ENCODE measurements at regions not wholly inside any gene's neighbourhood (a gene's known extent, or its start where the extent isn't known, plus 50 kb on each side); places are given as distances from the start of the nearest gene placed in this dataset.

DNA sequence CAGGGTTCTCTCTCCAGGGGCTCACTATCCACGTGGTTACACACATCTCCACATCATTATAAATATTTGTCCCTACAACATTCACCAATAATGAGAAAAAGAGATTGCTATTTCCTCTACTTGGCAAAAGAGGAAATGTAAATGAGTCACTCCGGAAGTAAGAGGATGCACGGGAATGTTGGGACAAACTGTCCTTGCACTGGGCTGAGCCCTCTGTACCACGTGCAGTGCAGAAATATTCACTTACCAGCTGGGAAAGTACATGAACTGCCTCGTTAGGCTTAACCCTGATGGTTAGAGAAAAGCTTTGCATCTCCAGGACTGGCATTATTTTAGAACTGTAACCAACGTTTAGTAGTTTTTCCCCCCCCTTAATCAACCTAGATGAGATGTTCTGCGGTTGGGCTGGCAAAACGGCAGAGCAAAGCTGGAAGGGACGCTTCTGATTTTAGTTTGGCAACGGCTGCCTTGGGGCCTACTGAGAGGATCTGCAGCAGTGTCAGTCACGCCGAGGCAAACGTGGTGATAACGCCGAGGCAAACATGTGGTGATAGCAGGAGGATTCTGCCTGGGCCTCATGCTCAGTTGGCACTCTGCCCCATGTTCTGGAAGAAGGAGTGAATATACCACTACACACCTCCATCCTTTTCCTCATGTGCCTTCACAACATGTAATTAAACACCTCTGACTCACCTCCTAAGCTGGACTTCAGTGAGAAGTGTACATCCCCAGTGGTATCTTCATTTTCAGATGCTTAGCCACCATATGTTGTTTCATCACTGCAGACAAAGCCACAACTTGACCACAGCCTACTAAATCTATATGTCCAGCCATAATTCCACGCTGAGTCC is 661.4 kb upstream of the KLF4 start:
- peak; percentile 23 for DNase-seq (ENCODE audit: low spot score)

DNA sequence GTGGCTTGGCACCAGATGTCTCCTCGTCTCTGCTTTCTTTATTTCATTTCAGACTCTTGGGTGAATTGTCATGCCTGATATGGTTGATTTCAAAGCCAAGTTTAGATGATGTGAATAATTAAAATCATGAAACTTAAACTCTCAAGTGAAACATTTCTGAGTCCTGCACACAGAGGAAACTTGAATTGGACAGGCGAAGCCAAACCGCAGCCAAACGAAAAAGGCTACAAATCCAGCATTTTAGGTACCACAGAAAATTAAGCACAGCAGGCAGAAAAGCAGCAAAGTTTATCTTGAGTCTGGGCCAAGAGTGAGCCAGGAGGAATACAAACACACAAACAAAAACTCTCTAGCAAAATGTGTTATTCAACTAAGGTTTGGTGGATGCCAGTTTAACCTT is 659.8 kb upstream of the KLF4 start:
- DNase-seq (ENCODE audit: low spot score), result no peak

DNA sequence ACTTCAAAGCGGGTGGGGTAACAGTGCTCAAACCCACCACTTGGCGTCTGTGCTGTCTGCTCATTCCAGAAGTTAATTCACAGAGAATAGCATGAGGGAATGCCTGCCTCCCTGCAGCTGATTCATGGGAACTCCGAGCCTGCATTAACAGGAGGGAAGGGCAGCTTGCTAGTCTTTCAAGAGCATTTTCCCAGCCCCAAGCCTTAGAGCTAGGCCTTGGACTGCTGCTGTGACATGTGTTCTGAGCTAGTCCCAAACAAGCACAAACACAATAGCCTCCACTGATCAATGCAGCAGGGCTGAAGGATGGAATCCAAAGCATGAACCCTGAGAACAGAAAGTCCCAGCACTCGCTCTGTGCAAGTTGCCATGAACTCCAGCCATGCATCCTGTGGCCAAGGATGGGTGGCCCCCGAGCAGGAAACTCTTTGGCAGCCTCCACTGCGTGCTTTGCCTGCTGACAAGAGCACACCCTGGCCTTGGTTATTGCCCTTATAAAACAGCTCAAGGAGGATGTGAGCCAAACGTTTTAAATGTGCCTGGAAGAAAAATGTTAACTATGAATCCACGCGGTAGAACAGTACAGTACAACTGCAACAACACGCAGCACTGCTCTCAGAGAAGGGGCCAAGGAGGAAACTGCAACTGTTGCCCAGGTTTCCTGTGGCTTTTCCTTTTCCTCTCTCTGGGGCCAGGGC is 653.1 kb upstream of the KLF4 start:
- DNase-seq (ENCODE audit: low spot score), result peak; percentile 76

DNA sequence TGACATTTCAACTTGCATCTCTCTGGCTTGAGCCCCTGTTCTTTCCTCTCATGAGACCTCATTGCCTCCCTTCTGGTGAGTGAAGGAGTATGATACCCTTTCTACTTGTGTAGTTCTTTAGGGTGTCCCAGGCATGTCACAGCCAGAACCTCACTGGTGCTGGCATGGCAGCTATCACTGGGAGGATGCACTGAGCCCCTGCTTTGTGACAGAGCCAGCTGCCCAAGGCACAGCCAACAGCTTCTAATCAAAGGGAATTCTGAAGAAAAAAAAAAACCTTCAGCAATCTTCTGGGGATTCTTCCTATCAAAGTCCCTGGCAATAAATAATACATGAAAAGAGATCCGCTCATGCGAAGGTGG is 652.6 kb upstream of the KLF4 start:
- DNase-seq (ENCODE audit: low spot score), result no peak

DNA sequence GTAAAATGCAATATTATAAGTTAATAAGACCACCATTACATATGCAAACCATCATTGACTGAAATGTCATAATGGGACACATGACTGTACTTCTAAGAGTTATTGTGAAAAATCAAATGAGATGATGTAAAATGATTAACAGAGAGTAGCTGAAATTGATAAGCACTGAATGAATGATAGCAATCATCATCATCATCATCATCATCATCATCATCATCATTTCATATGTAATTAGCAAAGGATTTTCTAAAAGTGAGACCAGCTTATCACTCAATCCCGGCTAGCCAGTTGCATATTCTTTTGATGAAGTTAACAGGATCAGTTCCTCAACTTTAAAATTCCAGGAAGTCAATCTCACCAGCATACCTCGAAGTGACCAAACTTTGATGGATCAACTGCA is 650.3 kb upstream of the KLF4 start:
- no peak for DNase-seq (ENCODE audit: low spot score)

DNA sequence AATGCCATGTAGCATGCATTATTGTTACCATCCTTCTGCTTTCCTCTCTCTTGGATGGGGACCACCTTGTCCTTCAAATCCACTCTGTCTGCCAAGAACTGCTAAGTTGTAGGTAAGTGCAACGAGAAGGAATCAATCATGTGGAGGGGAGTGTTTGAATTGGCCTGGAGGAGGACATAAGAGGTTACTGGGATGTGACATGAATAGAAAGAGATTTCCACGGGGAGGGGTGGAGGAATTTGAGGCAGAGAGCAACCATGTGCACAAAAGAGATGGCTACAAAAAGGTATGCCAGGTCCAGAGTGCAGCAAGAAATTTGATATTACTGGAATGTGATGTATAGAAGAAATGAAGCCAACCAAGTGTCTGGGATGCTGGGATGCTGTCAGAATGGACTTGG is 648.9 kb upstream of the KLF4 start:
- DNase-seq (ENCODE audit: low spot score), result no peak

DNA sequence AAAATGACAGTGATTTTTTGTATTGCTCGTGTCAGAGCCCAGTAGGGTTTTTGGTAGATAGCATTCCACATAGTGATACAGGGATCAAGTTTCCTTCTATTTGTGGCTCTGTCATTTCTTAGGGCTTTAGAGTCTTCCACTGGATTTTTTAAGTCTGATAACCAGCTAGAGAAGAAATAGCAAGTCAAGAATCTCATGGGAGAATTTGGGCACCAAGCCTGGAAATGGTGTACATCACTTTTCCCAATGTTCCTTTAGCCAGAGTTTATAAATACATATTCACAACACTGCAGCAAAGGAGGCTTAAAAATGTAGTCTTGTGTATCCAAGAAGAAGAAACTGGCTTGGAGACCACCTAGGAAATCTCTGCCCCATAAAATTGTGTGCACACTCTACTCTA is 647.1 kb upstream of the KLF4 start:
- DNase-seq (ENCODE audit: low spot score), result no peak

DNA sequence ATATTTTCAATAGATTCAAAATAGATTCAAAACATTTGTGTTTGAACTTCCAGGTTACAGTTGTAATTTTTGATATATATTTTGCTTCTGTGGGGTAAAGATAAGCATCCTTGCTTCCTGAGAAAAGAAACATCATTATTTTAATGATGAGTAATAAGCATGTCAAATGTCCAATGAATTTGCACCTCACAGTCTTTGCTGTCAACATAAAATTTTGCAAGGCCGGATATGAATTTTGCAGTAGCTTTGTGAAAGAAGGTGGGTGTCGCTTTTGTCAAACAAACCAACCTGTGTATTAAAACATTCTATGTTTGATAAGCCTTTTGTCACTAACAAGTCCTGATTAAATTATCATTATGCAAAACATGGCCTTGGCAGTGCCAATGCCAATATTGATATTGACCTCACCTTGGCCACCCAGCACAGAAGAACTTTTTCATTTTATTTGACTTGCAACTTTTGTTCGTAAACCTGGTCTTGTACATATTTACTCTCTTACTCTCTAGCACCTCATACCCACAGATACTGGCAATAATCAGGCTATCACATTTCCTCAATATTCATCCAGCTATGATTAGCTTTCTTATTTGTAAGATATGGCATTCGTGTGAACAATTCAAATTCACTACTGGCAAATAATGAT is 645.0 kb upstream of the KLF4 start:
- no peak for DNase-seq (ENCODE audit: low spot score)

DNA sequence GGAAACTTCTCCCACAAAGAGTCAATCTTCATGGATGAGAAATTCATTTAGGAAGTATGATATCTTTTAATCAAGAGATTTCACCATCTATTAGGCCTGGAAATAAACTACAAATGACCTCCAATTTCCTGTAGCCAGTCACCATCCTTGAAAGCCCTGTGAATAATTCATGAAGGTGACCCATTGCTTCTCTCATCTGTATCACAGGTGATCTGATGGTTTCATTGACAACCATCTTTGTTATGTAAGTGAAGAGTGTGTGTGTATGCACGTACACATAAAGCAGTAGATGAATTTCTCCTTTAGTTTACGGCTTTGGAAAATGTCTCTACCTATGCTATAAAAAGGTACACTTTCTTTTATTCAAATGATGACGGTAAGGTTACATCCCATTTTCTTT is 644.1 kb upstream of the KLF4 start:
- no peak for DNase-seq (ENCODE audit: low spot score)

DNA sequence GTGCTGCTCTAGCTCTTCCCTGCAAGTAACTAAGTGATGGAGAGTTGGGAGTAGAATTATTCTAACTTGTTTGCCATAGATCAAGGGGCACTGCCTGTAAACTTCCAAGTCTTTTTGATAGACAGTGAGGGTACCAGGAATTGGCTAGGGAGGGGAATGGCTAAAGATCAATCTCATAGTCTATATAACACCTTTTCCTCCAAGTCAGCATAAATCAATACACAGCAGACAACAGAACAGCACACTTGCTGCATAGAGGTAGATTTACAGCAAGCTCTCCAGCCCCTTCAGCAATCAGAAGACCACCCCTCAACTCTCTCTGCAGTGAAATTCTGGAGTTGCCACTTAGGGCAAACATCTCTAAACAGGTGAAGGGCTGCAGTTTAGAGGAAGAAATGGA is 643.5 kb upstream of the KLF4 start:
- no peak for DNase-seq (ENCODE audit: low spot score)

DNA sequence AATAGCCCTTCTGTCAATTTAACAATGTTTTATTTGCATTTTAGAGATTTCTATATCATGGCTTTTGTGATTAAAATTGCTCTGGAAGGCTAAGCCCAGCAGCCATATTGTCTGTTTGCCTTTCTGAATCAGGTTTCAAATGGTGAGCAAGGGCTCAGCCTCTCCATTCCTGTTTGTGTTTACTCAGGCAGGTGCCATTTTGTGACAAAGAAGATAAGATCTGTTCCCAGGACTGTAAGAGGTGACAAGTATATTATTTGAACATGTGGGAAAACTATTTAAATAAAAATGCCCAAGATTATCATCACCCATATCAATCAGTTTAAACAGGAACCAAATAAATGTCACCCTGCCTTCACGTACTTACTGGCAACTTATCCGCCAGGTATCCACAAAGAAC is 641.3 kb upstream of the KLF4 start:
- DNase-seq (ENCODE audit: low spot score), result no peak

DNA sequence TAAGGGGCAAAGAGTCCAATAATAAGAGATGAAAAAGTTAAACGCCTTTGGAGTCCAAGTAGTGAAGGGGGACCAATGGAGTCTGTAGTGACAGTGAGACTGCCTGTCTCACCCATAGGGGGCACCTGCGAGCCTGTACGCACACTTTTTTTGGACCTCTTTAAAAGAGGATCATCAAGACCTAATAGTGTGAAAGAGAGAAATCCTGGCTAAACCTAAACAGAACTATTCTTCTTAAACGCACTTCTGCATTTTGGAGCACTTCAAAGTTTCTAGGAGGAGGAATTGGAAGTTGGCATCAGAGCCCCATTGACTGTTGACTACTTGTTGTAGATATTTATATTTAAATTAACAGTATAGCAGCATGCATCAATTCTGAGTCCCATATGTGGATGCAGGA is 636.1 kb upstream of the KLF4 start:
- no peak for DNase-seq (ENCODE audit: low spot score)

DNA sequence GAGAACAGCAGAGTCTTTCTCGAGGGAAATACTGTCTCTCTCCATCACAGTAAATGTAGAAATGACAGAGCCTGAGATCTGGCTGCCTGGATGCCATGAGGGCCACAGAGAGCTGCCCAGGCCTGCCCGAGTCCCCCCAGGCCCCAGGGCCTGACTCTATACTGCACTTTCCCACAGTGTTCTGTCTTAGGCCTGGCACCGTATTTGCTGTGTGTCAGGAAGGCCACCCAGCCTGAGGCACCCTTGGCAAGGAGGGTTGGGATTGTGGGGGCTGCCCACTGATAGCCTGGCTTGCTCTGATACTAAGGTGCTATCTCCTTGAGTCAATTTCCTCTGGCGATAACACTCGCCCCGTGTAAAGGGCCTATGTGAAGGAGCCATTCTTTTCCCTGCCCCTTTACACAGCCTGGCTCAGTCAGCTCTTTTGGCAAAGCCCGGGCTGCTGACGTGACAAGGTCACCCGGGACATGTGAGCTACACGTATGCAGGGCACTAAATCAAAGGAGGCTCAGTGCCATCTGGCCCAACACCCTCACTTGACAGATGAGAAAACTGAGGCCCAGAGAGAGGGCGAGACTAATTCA is 630.1 kb upstream of the KLF4 start:
- DNase-seq (ENCODE audit: low spot score), result no peak

DNA sequence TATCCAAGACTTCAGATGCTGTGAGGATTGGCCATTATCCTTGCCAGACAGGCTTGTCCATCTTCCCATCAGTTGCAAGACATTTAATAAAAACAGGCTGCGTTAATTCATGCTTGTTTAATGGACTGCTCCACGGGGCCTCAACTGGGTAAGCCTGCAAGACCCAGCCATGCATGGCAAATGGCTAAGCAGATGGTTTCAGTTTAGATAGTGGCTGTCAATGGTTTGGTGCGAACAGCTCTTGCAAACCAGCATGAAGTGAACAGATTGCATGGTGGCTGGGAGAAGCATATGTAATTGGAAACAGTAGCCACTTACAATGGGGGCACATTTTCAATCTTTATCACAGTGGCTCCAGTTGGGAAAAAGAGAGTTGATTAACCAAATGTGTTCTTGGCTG is 628.2 kb upstream of the KLF4 start:
- no peak for DNase-seq (ENCODE audit: low spot score)

DNA sequence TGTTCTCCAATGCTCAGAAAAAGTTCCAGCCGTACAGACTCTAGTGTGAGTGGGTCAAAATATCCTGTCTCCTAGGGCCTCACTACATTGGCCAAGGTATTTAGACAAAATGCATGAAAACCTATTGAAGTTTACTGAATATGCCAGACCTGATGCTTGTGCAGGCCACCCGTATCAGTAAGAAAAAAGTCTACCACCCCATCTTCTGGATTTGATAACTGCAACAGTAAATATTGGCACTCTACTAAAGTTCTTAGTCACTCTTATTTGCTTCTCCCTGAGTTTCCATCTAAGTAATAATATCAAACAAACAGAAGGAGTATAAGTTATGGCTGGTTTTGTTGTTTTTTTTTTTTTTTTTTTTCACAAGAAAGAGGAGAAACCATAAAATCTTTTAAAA is 627.7 kb upstream of the KLF4 start:
- no peak for DNase-seq (ENCODE audit: low spot score)

DNA sequence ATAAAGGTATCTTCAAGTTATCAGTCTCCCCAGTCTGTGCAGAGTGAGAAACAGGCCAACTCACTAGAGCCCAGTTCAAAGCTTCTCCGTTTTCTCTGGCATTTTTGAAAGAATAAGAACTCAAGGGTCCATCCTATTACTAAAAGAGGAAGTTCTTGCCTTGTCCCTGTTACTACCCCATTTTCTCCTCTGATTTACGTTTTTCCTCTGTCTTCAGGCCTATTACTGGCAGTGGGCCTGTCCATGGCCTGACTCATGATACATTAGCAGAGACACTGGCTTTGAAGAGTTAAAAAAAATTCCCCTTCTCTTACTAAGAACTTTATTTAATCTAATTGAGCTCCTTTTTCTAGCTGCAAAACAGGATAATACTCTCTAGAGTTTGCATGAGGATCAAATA is 624.0 kb upstream of the KLF4 start:
- DNase-seq (ENCODE audit: low spot score), result no peak

DNA sequence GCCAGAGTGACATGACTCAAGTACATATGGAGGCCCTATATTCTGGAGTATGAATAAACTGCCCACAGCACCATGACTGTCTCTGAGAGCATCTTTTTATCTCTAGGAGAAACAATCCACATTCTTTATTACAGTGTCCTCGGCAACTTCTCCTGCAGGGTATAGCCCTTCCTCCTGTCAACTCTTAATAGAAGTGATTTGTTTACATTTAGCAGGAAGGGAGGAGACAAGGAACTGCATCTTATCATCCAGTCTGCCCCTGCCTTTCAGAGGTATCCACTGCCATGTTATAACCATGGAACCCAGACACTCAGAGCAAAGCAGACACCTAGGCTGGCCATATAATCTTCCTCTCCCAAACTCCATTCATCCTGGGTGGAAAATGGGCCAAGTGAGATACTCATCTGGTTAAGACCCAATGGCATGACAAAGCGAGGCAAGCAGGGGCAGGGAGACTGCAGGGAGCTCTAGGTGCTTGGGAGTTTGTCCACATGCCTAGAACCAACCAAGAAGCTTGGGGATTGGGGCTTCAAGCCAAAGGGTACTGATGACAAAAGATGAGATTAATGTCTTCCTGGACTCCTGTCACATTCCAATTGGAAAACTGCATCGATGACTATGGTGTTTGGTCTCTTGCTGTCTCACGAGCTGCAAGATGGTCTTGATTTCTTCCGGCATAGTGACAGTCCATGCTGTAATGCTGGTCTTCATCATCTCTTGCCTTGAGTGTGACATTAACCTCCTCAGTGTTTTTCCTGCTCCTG is 620.5 kb upstream of the KLF4 start:
- DNase-seq (ENCODE audit: low spot score), result no peak

DNA sequence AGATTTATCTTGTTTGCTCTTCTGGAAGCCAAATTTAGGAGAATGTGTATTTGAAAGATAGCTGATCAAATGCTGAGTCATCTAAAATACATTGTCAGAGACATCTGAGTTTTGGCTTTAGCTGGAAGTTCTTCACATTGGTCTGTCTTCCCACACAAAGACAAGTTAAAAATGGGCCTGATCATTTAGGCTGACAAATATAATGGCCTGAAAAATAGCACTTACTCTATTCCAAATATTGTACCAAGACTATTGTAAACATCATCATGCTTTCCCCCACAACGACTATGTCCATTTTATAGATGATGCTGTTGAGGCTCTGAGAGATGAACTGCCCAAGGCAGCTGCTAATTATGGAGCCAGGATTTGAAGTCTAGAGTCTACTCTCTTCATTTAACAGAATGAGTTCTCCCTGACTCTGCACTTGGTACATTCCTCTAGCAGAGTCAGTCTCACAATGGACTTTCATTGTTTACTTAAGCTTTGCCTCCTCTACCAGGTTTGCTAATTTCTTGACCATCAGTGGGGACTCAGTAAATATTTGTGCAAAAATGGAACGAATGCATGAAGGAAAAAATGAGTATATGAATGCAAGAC is 619.4 kb upstream of the KLF4 start:
- peak; percentile 43 for DNase-seq (ENCODE audit: low spot score)

DNA sequence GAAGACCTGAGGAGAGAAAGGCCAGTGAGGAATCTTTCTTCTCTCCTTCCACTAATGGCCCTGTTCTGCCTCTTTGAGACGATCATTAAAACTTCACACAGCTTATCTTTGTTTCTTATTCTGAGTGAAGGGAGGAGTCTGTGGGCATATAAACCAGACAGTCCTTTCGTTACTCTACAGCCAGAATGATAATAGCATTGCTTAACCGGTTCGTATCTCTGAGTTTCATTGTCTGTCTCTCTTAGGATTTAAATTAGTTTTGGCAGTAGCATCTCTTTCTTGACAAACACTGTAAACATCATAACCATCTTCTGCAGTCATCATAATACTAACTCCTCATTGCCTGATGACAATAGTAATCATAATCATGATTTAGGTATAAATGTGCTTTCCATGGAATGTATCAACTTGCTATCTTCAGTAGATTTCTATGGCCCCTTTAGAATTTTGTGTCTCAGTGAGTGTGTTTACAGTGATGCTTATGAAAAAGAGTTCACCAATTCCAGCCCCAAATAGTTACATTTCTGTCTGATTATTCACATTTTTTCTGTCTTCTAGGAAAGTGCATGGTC is 618.8 kb upstream of the KLF4 start:
- DNase-seq (ENCODE audit: low spot score), result no peak

DNA sequence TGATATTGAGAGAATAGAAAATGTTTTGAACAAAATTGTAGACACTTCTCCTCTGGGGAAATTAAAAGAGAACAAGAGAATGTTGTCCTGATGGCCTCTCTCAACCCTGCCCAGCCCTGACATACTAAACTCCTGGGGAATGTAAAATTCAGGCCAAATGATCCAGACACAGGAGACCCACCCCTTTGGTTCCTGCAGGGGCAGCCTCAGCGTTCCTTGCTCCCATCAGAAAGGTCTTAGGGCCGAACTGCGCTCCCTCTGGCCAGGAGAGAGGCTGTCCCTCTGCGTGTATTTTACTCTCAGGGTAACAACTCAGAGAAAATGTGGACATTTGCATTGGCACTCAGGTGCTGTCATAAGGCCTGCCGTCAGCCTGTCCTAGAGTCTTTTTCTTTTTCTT is 616.3 kb upstream of the KLF4 start:
- DNase-seq (ENCODE audit: low spot score), result no peak

DNA sequence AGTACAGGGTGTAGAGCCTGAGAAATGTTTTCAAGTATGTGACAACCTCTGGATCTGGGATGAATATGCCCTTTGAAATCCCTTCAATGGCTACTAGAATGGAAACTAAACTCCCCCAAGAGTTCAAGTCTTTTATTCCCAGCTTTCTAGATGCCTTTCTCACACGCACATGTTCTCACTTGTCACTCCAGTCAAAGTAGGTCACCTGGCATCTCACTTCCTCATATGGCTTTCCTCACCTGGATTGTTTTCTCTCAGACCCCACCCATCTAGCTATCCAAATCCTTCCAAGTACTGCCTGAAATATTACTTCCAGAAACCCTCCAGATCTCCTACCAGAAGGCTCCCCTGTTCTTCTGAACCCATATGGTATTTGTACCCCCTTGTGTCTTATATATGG is 615.4 kb upstream of the KLF4 start:
- no peak for DNase-seq (ENCODE audit: low spot score)
